Loucy (cell line): ENCODE measurements at regions not wholly inside any gene's neighbourhood (a gene's known extent, or its start where the extent isn't known, plus 50 kb on each side); places are given as distances from the start of the nearest gene placed in this dataset.

Source experiments
- EZH2phosphoT487 ChIP-seq: fragments of 200-600 bp; IDR thresholded peaks from 2 replicates; pipeline ENCODE4 v1.6.1; 2018; ENCODE audit warnings: antibody characterized with exemption, mild to moderate bottlenecking, moderate library complexity, borderline replicate concordance
- TF ChIP-seq, protein P1 (sequence below): fragments of 200-600 bp; sonication (generic); conservative IDR thresholded peaks from 2 replicates; pipeline ENCODE4 v1.5.1; 2014; ENCODE audit warnings: mild to moderate bottlenecking, antibody characterized with exemption, low read length

DNA sequence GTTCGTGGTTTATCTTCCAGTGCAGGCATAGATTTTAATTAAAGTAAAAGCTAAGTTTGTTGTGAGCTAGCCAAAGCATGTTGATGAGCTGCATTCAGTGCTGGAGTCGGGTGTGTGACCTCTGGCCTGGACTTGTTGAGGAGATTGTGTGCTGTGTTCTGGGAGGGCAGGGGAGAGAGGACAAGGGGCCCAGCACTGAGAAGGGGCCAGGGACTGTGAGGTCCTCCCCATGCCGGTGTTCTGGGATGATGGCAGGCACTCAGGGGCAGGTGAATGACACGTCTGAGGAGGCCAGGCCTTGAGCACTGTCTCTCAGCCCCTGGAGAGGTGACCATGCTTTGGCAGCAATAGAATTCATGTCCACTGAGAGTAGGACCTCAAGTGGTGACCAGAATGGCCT, 97.9 kb downstream of the FOXF2 start:
- TF ChIP-seq, protein P1, sequence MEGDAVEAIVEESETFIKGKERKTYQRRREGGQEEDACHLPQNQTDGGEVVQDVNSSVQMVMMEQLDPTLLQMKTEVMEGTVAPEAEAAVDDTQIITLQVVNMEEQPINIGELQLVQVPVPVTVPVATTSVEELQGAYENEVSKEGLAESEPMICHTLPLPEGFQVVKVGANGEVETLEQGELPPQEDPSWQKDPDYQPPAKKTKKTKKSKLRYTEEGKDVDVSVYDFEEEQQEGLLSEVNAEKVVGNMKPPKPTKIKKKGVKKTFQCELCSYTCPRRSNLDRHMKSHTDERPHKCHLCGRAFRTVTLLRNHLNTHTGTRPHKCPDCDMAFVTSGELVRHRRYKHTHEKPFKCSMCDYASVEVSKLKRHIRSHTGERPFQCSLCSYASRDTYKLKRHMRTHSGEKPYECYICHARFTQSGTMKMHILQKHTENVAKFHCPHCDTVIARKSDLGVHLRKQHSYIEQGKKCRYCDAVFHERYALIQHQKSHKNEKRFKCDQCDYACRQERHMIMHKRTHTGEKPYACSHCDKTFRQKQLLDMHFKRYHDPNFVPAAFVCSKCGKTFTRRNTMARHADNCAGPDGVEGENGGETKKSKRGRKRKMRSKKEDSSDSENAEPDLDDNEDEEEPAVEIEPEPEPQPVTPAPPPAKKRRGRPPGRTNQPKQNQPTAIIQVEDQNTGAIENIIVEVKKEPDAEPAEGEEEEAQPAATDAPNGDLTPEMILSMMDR: no peak
- no peak for TF ChIP-seq EZH2phosphoT487
